ENCODE measurements at regions not wholly inside any gene's neighbourhood (a gene's known extent, or its start where the extent isn't known, plus 50 kb on each side); places are given as distances from the start of the nearest gene placed in this dataset.

DNA sequence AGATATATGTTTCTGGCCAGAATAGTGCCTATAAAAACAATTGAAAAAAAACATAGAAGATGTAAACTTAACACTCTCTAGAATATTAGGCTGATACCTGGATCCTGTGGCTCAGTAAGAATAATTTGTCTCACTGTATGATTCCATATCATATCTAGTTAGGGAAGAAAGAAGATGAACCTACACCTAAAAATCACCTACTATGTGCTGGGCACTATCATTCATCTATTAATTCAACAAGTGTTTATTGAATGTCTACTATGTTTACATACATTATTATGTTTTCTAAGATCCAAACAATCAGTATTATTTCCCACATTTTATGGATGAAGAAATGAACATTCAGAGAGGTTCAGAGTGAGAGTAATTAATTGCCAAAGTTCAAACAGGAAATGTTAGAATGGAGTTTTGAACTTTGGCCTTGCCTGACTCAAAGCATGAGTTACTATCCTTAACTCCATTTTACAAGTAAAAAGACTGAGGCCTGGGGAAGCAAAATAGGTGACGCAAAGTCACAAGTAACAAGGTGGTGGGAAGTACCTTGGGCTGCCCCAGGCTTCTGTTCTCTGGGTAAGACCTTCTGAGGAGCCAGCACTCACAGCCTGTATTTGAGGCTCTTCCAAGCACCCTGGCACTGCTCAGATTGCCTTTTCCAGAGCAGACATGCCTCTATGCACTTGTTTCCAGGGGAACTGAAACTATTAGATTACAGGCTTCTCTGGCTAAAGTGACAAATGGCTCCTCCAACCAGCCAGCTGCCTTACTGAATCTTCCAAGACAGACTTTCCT, 111.1 kb upstream of the ACSL4 start:
- no peak for DNase-seq

DNA sequence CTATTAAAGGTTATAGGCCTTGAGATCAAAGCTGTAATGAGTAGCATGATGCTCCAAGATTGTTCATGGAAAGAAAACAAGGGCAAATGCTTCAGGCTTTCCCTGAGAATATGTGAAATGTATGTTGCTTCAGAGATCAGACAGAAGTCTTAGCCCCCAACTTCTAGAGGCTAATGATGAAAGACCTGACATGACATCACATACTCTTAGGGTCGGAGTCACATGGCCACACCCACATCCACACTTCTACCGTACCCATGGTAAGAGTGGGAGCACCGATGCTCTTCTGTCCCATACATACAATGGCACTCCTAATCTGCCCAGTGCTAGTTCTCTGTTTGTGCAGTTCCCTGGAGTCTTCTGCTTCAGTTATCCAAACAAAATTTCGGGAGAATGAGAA, 111.9 kb upstream of the ACSL4 start:
- DNase-seq = no peak

DNA sequence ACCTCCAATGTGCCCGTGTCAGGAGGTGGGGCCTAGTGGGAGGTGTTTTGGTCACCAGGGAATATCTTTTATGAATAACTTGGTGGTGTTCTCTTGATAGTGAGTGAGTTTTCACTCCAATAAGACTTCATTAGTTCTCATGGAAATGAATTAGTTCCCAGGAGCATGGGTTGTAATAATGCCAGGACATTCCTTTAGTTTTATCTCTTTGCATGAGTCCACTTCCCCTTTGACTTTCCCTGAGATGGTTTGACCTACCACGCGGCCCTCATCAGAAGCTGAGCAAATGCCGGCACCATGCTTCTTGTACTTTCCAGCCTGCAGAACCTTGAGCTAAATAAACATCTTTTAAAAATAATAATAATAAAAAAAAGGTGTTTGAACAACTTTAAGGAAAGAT, 112.9 kb upstream of the ACSL4 start:
- no peak for DNase-seq

DNA sequence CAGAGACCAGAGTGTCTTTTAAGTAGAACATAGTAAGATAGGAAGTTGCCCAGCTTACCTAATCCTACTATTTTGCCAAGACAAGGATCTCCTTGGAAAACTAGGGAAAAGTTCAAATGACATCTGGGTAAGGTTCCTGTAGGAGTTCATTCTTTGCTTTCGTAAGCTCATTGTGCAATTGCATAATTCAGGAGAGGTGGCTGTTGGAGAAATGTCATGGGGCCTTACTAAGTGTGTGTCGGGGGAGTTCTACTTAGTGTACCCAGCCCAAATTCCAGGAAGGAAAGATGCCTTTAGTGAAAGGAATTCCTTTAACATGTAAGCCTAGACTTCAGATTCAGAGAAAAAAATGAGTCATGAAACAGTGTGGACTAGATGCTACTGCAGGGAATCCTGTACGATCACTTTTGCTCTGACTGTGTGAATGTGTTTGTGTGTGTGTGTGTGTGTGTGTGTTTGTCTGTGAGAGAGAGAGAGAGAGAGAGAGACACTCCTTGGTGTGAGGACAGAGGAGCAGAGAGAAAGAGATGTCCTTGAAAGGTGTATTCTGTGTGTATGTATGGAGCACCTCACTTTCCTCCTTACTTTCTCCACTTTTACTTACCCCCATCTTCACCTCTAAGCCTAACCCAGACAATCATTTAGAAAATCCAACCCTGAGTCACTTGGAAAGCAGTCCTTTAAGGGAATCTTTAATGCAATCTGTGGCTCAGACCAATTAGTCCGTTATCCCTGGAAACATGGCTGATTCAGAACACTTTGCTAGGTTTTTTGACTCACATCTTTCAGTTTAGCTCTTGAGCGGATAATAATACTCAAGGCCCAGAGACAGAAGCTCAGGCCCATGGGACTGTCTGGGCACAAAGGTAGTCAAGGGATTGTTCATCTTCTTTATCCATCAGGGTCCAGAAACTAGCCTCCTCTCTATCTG, 114.5 kb upstream of the ACSL4 start:
- no peak for DNase-seq

DNA sequence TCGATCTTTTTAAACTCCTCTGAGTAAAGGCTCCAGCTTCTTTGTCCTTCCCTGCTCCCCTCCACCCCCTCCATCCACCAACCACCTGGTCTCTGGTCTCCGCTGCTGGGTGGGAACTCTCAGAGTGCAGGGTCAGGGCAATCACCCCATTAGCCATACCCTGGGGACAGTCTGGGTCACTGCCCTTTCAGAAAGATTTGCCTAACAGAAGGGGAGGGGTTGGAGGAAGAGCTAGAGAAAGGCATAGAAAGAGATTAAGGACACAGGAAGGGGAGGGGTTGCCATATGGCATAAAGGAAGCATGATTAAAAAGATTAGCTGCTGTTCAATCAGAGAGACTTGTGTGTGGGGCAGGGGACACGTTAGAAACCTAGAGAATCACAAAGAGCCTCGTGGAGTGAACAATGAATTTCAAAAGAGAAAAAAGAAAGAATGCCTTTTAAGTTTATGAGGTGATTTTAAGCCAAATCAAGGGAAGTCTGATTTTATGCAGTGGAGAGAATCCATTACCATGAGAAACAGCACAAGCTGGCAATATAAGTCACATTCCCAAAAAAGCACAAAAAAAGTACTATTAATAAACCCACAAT, 115.5 kb upstream of the ACSL4 start:
- DNase-seq = no peak

DNA sequence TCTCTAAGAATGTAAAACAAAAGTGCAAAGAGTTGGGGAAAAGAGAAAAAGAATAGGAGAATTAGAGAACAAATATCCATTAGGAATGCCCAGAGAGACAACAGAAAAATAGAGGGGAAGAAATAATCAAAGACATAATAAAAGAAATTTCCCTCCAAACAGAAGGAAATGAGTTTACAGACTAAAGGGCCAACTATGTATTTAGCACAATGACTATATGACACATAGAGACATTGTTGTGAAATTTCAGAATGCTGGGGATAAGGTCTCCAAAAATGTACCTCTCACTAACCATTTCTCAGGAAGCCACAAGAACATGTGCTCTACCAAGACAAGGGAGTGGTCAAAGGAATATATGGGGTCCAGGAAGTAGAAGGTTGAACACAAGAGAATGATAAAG, 121.0 kb upstream of the ACSL4 start:
- no peak for DNase-seq

DNA sequence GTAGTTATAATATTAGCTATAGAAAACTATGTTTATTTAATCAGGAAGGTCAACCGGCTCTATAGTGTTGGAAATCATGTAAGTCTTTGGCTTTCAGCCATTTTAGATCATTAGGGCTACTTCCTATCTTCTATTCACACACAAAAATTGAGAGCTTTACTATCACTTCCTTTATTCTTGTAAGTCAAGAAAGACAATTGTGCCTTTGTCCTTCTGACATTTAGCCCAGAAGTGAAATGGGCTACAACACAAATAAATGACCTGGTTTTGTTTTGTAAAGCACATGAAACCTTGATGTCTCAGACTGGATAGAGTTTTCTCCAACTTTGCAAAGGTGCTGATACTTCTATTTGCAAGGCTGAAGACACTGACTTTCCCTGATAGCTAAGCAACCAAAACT, 122.4 kb upstream of the ACSL4 start:
- DNase-seq = no peak

DNA sequence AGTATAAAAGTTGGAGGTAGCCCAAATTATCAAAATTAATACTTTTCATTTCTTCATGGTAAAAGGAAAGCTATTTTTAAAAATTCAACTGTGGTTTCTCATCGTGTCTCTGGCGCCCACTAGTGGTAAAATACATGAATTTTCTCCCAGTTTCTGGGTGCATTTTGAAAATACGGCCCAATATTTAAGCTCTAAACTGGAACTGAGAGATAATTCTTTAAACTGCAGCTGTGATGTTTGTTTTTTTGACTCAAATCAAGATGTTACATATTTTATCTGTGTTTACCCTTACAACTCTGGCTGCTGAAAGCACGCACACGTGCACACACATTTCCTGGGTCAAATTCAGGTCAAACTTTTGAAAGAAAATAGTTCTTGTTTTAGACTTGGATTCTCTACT, 123.9 kb upstream of the ACSL4 start:
- no peak for DNase-seq

DNA sequence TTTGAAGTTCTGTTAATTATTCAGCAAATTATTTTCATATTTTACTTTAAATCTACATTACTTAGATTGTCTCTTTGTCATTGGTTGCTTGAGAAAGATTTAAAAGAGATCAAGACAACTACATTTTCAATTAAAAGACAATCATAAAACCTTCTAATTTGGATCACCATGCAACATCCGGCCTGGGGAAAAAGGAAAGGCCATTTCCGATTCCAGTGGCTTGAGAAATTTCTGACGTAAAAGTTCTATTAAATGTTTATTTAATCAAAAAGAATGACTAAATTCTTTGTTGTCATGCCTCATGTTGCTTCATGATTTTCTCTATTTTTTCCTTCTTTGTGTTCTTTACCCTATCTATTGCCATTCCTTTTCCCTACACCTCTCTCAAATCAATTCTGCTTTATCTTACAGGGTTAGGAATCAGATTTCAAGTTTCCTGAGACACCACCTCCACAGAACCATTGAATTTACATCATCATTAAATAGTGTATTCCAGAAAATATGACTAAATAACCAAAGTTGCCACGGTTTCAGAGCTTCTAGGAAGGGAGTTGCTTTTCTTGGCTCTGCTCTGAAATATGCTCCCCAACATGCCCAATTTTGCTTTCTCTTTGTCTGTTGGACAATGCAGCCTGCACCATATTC, 124.6 kb upstream of the ACSL4 start:
- no peak for DNase-seq

DNA sequence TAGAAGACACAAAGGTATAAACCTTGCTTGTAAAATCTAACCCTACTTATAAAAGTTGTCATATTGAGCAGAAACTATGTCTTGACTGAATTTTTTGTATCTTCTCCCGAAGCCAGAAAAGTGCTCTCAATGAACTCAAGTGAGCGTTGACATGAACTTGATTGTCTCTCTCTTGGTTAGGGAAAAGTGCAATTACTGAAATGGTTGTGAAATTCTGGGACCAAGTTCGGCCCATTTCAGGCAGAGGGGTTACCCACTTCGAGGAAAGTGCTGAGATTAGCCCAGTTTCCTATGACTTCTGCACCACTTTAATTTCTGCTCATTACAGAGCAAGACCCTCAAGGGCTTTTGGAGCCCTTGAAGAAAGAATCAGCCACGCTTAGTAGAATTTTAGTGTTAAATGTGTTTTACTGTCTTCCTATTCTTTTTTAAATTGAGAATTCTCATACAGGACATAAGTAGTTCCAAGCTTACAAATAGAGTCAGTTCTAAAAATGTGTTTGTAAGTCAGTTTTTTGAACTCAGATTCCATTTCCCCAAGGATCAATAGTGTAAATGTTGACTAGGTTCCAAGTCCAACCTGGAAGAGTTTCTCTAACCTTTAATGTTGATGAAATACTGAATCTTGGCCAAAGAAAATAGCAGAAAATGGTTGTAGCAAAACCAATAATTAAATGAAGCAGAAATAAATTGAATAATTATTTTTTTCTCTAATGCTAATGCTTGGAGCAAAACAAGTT, 125.7 kb upstream of the ACSL4 start:
- no peak for DNase-seq

DNA sequence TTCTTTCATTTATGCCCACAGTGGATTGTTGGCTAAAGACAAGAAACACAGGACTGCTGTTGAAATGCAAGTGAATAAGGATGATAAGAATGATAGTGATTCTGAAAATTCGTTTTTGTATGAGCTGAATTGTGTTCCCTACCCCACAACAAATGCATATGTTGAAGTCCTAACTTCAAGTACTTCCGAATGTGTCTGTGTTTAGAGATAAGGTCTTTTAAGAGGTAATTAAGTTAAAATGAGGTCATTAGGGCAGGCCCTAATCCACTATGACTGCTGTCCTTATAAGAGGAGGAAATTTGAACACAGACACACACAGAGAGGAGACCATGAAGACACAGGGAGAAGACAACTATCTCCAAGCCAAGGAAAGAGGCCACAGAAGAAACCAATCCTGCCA, 126.6 kb upstream of the ACSL4 start:
- no peak for DNase-seq

DNA sequence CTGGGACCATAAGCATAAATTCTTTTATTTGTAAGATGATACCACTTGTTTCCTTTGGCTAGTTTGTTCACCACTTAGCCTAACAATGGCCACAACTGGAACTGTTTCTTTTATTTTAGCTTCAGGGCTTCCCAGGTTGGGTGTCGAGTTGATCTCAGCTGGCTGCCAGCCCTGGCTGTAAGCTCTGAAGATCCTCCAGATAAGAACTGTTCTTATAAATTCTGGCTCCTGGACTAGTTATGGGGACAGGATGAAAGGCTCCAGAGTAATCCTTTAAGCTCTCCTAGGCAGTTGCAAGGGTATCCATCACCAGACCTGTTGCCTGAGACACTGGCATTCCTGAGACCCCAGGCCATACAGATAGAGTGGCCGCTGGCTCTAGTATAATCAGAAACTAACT, 129.4 kb upstream of the ACSL4 start:
- no peak for DNase-seq

DNA sequence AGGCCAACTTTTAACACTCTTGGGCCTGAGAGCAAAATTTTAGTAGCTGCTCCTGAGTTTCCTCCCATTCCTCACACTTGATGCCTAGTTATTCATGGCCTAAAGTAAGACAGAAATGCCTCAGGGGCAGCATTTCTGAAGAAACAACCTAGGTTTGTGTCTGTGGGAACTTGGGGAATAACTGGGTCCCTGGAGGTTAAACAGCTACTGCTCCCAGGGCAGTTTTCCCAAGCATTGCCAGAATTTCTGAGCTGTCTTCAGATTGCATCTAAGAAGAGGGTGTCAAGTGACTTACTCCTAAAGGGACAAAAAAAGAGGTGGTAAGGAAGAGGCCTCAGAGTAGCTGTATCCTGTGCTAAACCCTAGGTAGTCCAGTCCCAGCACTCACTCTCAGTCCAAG, 130.8 kb upstream of the ACSL4 start:
- no peak for DNase-seq

DNA sequence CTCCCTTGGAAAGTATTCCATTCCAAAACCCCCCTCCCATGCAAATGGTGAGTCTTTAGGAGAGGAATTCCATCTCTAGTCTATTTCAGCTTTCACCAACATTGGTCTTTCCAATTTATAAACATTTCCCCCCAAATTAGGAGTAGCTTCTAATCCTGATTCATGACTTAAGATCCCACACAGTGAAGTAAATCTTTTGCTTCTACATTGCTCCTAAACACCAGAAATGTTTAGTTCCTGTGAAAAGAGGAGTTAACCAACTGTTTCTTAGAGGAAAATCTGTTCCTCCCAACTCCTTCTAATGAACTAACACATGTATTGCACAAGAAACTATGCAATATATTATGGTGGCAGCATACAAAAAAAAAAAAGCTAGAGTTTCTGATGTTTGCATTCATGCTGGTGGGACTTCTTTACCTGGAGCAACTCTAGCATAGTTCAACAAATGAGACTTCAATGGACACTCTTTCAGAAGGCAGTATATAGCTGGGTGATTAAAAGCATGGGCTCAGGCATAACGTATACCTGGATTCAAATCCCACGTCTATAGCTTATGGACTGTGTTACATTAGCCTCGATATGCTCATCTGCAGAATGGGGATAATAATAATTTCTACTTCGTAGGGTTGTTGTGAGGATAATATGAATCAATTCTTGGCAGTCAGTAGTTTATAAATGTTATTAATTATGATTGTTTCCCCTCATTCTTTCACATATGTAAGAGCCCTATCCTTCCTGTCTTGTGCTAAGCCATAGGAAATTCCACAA, 131.6 kb upstream of the TMEM164 start:
- no peak for DNase-seq

DNA sequence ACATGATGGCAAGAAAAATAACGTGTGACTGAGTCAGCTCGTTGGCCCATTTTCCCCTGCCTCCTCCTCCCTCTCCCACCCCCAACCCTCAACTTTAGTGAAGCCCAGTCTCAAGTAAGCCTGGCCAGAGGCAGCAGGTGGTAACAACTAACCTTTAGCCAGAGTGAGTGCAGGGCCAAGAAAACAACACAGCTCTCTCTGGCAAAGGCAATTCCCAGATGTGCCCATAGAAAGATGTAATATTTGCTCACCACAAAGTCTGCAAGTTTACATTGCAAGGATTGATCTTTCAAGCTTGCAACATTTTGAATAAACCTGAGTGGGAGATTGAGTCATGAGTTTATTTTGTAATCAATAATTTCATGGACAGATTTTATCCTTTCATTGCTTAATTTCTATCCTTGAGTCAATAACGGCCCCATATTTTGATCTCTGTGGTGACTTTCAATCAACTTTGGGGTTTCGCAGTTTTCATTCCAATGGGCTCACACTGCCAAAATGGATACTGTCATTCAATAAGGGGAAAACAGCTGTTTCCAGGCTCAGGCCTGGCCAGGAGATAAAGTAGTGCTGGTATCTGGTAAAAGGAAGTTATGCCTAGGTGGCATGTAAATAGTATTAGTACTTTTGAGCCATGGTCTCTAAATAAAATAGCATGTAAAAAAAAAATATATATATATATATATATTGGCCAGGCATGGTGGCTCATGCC, 130.7 kb upstream of the TMEM164 start:
- no peak for DNase-seq

DNA sequence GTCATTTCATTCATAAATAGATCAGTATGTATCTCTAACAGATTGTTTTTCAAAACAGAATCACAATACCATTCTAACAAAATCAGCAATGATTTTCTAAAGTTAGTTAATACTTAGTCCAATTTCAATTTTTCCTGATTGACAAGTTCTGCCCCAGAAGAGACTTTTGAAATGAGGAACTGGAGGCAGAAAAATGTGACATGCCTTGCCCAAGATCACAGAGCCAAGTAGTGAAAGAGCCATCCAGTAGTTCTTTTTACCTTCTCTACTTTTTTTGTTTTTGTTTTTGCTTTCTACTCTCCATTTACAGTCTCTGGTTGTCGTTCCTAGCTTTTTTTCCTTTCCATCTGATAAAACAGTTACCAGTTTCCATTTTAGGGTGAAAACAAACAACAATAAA, 129.3 kb upstream of the TMEM164 start:
- DNase-seq = no peak

DNA sequence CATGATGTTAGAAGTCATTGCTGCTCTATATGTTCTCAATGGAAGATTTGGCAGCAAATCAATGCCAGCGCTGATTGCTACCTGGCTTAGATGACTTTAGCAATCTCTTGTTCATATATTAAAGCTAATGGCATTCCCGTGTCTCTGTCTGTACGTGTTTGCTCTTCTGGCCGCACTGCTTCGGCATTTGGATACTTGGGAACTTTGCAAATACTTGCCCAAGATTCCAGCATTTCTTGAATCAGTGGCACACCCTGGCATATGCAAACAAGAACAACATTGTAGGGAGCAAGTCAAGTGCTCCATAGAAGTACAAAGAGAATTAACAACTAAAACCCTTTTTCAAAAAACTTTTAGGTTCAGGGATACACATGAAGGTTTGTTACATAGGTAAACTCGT, 128.9 kb upstream of the TMEM164 start:
- no peak for DNase-seq

DNA sequence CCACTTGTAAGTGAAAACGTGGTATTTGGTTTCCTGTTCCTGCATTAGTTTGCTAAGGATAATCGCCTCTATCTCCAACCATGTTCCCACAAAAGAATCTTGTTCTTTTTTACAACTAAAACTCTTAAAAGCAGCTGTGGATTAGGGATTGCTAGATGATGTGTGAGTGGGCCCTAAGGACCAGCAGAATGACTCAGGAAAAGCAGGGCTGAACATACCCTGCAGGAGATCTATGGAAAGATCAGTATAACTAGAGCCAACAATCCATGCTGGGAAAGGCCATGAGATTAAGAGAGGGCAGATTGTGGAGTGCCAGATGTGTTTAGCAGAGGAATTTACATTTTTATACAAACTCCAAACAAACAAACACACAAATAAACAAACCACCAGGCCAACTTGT, 128.4 kb upstream of the TMEM164 start:
- no peak for DNase-seq

DNA sequence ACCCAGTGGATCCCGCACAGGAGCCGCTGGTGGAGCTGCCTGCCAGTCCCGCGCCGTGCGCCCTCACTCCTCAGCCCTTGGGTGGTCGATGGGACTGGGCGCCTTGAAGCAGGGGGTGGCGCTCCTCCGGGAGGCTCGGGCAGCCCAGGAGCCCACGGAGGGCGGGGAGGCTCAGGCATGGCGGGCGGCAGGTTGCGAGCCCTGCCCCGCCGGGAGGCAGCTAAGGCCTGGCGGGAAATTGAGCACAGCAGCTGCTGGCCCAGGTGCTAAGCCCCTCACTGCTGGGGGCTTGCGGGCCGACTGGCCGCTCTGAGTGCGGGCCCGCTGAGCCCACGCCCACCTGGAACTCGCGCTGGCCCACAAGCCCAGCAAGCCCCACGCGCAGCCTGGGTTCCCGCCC, 127.1 kb upstream of the TMEM164 start:
- no peak for DNase-seq

DNA sequence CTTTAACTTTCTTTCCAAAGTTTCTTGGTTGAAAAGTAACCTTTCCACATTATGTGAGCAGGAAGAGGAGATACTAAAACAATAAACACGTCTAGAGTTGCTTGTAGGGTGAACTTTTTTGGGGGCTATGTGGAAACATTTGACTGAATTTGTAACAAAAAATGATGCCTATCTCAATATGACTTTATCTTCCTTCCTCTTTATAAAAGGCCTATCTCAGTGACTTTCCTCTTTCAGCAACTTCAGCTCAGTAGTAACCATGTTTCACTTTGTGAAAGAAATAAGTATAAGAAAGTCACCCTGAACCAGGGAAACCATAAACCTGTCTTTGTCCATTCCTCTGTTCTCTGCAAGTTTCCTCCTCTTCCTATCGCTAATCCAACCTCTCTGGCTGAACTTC, 124.7 kb upstream of the TMEM164 start:
- no peak for DNase-seq

DNA sequence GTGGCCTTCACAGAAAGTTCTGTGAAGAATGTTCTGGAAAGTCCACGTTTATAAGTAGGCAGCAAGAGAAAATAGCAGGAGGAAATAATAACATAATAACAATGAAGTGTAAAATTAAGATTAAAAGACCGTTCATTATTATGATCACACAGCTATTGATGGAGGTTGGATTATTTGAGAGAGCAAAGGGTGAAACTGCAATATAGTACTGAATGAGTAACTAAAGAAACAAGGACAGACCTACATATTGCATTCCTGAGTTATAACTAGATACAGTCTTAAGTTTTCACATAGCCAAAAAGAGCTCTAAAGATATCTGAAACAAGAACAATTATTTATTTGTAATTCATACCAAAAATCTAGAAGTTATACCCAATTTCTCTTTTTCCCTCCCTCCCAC, 122.9 kb upstream of the TMEM164 start:
- no peak for DNase-seq
